ENCODE measurements at regions not wholly inside any gene's neighbourhood (a gene's known extent, or its start where the extent isn't known, plus 50 kb on each side); places are given as distances from the start of the nearest gene placed in this dataset.

DNA sequence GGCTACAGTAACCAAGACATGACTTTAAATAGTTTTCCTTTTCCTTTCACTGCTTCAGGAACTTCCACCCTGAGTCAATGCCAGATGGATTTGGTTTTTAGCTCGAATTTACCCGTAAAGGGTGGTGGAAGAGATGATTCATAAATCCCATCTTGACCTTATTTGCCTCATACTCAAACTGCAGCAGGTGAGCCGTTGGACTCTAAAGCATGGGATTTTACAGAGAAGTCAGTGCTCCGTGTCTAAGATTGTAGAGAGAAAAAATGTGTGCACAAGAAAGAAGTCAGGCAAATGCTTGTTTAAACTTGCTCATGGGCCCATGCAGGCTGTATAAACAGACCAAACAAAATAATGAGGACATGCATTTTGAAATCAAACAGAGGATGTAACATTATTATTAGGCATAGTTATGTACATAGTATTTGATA lies 369.7 kb upstream of the TRIB2 start:
- no peaks in the 10 kb centered on the region for H3K36me3 ChIP-seq
- no peak overlapping the region for H3K4me3 ChIP-seq (replicated peaks in 1 of 3)
- peak; percentile 44 to 51 for DNase-seq
- H3K9me3 ChIP-seq, result no peaks in the 10 kb centered on the region
- H3K27me3 ChIP-seq, result no peaks in the 10 kb centered on the region
- peak overlapping the region in 1 of 3 donors; percentile 47 for H3K27ac ChIP-seq
- TF ChIP-seq CTCF (IDR thresholded peaks at IDR 0.05) (no peak), POLR2A (IDR thresholded peaks at IDR 0.05) (no peak)
- H3K4me1 ChIP-seq, result no peaks in the 10 kb centered on the region
- intact Hi-C loops (cut with DNase I), result no loop called here
- WGBS, 2 donors, result 26% methylated on average over 4 of the region's 4 CpGs

- no peak overlapping the region for H3K4me3 ChIP-seq (replicated peaks in 1 of 3)
- intact Hi-C loops (cut with DNase I), result no loop called here
- no peak for TF ChIP-seq CTCF (IDR thresholded peaks at IDR 0.05)
- no peak for TF ChIP-seq POLR2A (IDR thresholded peaks at IDR 0.05)
- WGBS, 2 donors, result 90 to 95% methylated on average over 3 of the region's 3 CpGs
- H3K9me3 ChIP-seq, result no peaks in the 10 kb centered on the region
- H3K27me3 ChIP-seq, result no peaks in the 10 kb centered on the region
- H3K27ac ChIP-seq, result peak overlapping the region in 1 of 3 donors; percentile 47
- H3K36me3 ChIP-seq, result no peaks in the 10 kb centered on the region
- no peak for DNase-seq
- H3K4me1 ChIP-seq, result no peaks in the 10 kb centered on the region
These were observed 368.5 kb upstream of the TRIB2 start for GRCh38 chr2:12348216-12348615.

DNA sequence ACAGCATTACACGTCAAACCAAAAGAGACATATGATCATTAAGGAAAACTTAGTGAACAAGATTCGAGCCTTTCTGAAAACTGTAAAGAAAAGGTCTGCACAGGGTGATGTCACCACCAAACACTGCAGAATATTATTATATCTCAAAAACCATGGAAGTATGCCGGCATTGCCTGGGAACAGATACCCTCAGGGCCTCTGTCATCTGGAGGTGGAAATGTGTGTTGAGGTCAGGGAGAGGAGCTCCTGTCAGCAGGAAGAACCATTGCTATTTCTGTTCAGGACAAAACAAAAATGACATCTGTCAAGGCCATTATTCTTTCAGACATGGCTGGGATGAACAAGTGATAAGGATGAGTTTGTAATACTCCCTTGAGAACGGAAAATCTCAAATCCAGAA lies 365.9 kb upstream of the TRIB2 start:
- 90 to 94% methylated on average over 4 of the region's 4 CpGs for WGBS, 2 donors
- Histone ChIP-seq H3K36me3 (no peaks in the 10 kb centered on the region), H3K4me1 (no peaks in the 10 kb centered on the region), H3K27me3 (no peaks in the 10 kb centered on the region), H3K9me3 (no peaks in the 10 kb centered on the region), H3K27ac (no peak overlapping the region), H3K4me3 (replicated peaks in 1 of 3) (no peak overlapping the region)
- DNase-seq, result no peak
- intact Hi-C loops (cut with DNase I), result no loop called here
- TF ChIP-seq CTCF (IDR thresholded peaks at IDR 0.05), result no peak
- no peak for TF ChIP-seq POLR2A (IDR thresholded peaks at IDR 0.05)

- 30 to 42% methylated on average over 1 of the region's 1 CpG for WGBS, 2 donors
- H3K4me3 ChIP-seq (replicated peaks in 1 of 3), result no peak overlapping the region
- intact Hi-C loops (cut with DNase I), result no loop called here
- TF ChIP-seq CTCF (IDR thresholded peaks at IDR 0.05), result no peak
- TF ChIP-seq POLR2A (IDR thresholded peaks at IDR 0.05), result no peak
- H3K9me3 ChIP-seq, result no peaks in the 10 kb centered on the region
- no peak for DNase-seq
- H3K27ac ChIP-seq, result no peak overlapping the region
- no peaks in the 10 kb centered on the region for H3K27me3 ChIP-seq
- no peaks in the 10 kb centered on the region for H3K36me3 ChIP-seq
- no peaks in the 10 kb centered on the region for H3K4me1 ChIP-seq
These were observed 363.8 kb upstream of the TRIB2 start for GRCh38 chr2:12352889-12353288.

- no peaks in the 10 kb centered on the region for H3K36me3 ChIP-seq
- TF ChIP-seq POLR2A (IDR thresholded peaks at IDR 0.05) (no peak), CTCF (IDR thresholded peaks at IDR 0.05) (no peak)
- no peaks in the 10 kb centered on the region for H3K9me3 ChIP-seq
- H3K4me1 ChIP-seq, result no peaks in the 10 kb centered on the region
- DNase-seq, result no peak
- H3K27ac ChIP-seq, result no peak overlapping the region
- no peaks in the 10 kb centered on the region for H3K27me3 ChIP-seq
- WGBS, 2 donors, result 51 to 59% methylated on average over 4 of the region's 4 CpGs
- intact Hi-C loops (cut with DNase I), result no loop called here
- no peak overlapping the region for H3K4me3 ChIP-seq (replicated peaks in 1 of 3)
These were observed 355.2 kb upstream of the TRIB2 start for GRCh38 chr2:12361506-12361905.
